GM21529 (cell line): ENCODE measurements at regions not wholly inside any gene's neighbourhood (a gene's known extent, or its start where the extent isn't known, plus 50 kb on each side); places are given as distances from the start of the nearest gene placed in this dataset.
"Not testable (repeated sequence)": the region's sequence is repeated elsewhere in the genome, so short reads cannot be mapped to it uniquely, and the experiment has no call there.

Source experiments
- ATAC-seq: cut with Tn5 transposase; IDR thresholded peaks from one replicate; pipeline ENCODE4 v1.9.1; 2021; ENCODE audit not compliant: unreplicated experiment

- no peak for ATAC-seq
Observed at GRCh38 chr15:38930851-38931572, 366.4 kb upstream of the RASGRP1 start.

- ATAC-seq: no peak
Observed at GRCh38 chr15:38941399-38941953, 376.9 kb upstream of the RASGRP1 start.

DNA sequence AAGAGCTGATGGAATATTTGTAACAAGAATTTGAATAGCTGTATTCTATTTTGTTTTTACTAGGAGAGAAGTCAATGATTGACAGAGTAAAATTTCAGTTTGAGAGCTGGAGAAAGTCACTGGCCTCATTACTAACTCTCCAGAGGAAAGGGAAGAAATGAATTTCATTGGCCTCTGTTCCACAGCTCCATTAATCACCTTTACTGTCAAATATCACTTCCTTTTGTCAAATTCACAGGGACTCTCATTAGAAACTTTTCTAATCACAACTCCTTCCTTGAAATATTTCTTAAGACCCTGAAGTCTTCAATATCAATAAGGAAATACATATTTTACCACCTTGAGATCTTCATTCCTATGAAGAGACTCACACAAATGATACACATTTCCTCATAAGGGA is 379.9 kb upstream of the RASGRP1 start:
- ATAC-seq: no peak

- ATAC-seq: no peak
Observed at GRCh38 chr15:38945551-38946298, 381.1 kb upstream of the RASGRP1 start.

DNA sequence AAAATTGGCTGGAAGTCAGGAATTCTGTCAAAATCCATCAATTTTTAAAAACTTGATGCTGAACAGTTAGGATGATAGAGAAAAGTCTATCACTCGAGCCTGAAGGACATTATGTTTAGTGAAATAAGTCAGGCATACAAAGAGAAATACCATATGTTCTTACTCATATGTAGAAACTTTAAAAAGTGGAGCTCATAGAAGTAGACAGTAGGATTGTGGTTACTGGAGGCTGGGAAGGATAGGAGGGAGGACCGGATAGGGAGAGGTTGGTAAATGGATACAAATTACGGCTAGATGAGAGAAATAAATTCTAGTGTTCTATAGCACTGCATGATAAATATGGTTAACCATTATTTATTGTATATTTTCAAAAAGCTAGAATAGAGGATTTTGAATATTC is 389.5 kb upstream of the RASGRP1 start:
- no peak for ATAC-seq

DNA sequence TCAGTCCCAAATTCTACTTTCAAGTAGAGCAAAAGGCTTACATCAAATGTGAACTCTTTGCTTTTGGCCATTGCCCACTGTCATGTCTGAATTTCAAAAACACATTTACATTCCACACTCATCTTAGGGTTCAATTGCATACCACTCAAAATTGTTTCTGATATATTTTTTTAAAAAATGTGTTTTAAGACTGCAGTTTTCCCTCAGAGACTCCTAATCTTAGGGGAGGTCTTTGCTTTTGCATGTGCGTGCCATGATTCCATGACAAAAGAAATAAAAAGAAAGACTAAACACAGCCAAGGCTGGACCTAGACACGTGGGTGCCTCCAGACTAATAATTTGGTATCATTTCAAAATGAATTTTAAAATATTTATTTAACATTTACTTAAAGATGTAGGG is 396.8 kb upstream of the RASGRP1 start:
- no peak for ATAC-seq

GRCh38 chr15:38961931-38962330 is 397.3 kb upstream of the RASGRP1 start:
- ATAC-seq: no peak

GRCh38 chr15:38972831-38973230 is 408.2 kb upstream of the RASGRP1 start:
- no peak for ATAC-seq

DNA sequence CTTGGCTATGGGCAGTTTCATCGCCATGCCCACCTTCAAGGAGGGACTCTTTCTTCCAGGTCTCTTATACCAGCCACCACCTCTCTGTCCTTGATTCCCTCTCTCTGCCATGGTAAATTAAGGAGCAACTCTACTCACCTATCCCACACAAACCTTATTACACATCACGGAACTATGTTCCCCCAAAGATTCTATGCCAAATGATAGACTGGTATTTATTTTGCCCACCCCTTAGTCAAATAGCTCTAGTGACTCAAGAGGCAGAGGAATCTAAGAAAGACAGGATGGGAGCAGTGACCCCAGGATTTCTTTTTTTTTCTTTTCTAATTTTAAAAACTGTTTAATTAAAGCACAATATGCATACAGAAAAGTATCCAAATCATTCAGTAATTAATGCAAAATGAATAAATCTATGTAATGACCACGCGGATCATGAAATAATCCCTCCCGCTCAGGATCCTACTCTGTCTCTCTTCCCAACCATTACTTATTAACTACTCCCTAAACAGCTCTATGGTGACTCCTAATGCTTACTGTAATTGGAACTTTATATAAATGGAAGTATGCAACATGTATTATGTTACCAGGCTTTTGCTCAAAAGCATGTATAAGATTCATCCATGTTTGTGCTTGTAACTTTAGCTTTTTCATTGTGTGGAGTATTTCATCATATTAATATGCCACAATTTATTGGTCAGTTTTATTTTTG is 410.8 kb upstream of the RASGRP1 start:
- ATAC-seq: no peak

- ATAC-seq: no peak
Observed at GRCh38 chr15:38991126-38991525, 426.5 kb upstream of the RASGRP1 start.

- no peak for ATAC-seq
Observed at GRCh38 chr15:38991701-38992100, 427.1 kb upstream of the RASGRP1 start.

DNA sequence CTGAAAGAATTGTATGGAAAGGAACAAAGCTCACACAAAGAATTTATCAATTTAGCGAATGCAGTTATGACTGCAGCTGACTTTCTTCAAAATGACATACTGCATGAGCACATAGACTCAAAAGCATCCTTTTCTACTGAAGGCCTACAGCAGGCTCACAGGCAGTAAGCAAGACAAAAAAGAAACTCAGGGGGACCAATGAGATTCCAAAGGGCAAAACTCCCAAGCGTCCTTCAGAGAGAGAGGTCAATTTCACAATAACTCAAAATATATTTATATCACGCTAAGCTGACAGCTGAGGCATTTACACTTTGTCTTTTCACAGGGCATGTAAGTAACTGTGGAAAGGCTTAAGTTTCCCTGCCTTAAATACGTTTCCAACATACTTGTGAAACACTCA is 427.9 kb upstream of the RASGRP1 start:
- ATAC-seq: no peak

DNA sequence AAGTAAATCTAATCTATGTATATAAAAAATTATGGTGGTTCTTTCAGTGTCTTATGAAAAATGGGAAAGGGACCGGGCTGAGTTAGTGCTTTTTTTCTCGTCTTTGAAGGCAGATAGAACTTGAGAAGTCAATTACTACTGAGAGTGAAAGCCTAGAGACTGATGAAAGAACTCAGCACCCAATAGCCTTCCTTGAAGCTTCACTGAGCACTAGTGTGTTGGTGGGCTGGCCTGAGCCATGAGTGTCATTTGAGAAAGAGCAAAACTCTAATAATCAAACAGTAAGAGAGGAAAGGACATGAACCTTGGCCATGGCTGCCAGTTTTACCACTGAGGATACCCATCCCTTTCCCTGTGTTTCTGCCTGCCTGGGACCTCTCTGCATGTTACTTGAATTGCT is 428.3 kb upstream of the RASGRP1 start:
- no peak for ATAC-seq

- ATAC-seq: no peak
Observed at GRCh38 chr15:38994310-38994709, 429.7 kb upstream of the RASGRP1 start.

DNA sequence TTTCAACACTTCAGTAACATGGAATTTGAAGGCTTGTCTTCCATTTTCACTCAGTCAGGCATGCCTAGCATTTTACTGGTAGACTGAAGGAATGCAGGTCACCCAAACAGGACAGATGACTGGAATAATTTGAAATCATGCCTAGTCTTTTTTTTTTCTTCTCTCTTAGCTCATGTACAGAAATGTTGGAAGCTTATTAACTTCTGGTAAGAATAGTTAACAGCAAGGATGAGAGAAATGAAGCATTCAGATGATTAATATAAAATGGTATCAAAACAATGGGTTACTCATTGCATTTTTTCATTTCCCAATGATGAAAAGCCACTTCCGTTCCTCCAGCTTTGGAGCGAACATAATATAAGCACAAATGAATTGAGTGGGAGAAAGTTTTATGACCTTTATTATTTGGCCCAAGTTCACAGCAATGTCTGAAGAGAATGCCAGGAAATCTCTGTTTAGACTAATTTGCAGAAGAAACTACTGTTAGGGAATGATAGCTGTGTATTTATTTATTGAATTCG is 431.6 kb upstream of the RASGRP1 start:
- no peak for ATAC-seq

DNA sequence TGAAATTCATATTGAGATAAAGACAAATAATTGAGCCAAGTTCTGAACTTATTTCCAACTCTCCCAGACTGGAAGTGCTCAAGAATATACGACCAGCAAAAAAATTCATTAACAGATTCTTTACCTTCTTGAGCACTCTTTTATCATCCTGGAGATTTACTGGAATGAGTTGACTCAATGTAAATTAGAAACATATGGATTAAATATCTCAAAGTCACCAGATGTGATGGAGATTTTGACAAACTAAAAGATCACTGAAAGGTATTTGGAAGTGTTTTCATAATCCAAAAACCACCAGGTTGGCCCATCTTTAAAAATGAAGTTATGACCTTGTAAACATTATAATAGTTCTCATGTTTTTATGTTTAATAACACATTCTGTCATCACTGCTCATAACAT is 433.2 kb upstream of the RASGRP1 start:
- no peak for ATAC-seq

DNA sequence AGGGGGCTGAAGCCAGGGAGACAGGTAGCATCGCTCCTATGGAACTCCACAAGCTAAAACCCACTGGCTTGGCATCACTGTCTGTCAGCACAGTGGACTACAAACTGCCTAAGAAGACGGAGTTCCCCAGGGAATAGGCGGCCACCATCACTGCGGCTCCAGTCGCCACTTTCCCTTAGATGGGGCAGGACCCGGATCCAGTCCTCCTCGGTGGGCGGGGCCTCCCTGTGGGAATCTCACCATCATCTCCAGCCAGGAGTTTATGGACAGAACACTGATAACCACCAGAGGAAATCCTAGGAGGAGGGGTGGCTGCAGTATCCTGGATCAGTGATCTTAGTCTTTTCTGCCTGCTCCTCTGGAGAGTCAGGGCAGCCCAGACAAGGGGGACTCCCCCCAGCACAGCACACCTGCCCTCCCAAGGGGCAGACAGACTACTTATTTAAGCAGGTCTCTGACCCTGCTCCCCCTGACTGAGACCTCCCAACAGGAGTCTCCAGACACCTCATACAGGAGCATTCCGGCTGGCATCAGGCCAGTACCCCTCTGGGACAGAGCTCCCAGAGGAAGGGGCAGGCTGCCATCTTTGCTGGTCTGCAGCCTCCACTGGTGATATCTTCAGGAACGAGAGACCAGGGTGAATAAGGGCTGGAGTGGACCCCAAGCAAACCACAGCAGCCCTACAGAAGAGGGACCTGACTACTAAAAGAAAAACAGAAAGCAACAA is 435.6 kb upstream of the RASGRP1 start:
- no peak for ATAC-seq

DNA sequence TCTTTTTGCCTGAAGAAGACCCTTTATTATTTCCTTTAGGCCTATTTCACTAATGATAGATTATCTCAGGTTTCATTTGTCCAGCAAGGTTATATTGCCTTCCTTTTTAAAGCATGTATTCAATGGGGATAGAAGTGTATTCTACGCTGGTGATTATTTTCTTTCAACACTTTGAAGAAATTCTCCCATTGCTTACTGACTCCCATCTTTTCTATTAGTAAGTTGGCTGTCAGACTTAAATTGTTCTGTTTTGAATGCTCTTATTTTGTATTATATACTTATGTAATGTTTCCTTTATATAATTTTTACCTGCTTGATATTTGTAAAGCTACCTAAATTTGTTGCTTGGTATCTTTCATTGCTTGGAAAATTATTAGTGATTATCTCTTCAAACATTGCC is 445.1 kb upstream of the RASGRP1 start:
- no peak for ATAC-seq

DNA sequence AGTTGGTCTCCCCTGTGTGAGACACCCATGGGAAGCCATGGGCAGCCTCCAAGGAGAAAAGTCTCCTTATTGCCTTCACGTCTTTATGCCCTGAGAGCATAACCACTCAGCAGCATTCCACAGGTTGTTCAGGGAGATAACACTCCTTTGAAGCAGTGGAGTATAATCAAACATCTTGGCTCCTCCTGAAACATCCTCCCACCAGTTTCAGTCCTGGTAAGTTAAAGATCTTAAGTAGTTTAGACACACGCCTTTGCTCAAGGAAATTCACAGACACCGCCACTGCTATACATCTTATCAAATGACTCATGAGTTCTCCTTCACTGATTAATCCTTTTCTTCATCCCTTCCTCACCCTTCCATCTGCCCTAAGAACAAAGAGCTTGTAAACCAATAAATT is 446.5 kb upstream of the RASGRP1 start:
- not testable (repeated sequence) for ATAC-seq

- ATAC-seq: no peak
Observed at GRCh38 chr15:39013262-39013661, 448.6 kb upstream of the RASGRP1 start.

- ATAC-seq: no peak
Observed at GRCh38 chr15:39014682-39015081, 450.1 kb upstream of the RASGRP1 start.
